Hepatocyte (in vitro differentiated cells): ENCODE measurements at regions not wholly inside any gene's neighbourhood (a gene's known extent, or its start where the extent isn't known, plus 50 kb on each side); places are given as distances from the start of the nearest gene placed in this dataset.

ENCODE experiments used
- CTCF ChIP-seq: fragments of 200-600 bp; sonication (generic); IDR thresholded peaks from 2 replicates; pipeline ENCODE4 v1.5.1; 2016; ENCODE audit warnings: antibody characterized with exemption, mild to moderate bottlenecking; ENCODE audit not compliant: poor library complexity
- EZH2 ChIP-seq: fragments of 200-600 bp; sonication (generic); IDR thresholded peaks from 2 replicates; pipeline ENCODE4 v1.6.1; 2016; ENCODE audit warnings: antibody characterized with exemption, mild to moderate bottlenecking, borderline replicate concordance

- TF ChIP-seq CTCF (no peak), EZH2 (no peak)
Measured at GRCh38 chr4:124940387-124940786, 227.9 kb upstream of the ANKRD50 start.
